Hypothalamus (tissue), 51 donors: ENCODE measurements at regions not wholly inside any gene's neighbourhood (a gene's known extent, or its start where the extent isn't known, plus 50 kb on each side); places are given as distances from the start of the nearest gene placed in this dataset.
"Not testable (repeated sequence)": the region's sequence is repeated elsewhere in the genome, so short reads cannot be mapped to it uniquely, and the experiment has no call there.

ENCODE experiments used
- DNase-seq, 51 donors: peaks; one replicate each; lab custom pipeline; 2025; lab: John Stamatoyannopoulos, UW

GRCh38 chr9:63912451-63912850 is 1372.6 kb downstream of the FOXD4L5 start:
- not testable (repeated sequence) for DNase-seq

GRCh38 chr9:63909076-63909475 is 1375.9 kb downstream of the FOXD4L5 start:
- DNase-seq = not testable (repeated sequence)

GRCh38 chr9:63899637-63900190 is 1385.3 kb downstream of the FOXD4L5 start:
- DNase-seq = not testable (repeated sequence)

DNA sequence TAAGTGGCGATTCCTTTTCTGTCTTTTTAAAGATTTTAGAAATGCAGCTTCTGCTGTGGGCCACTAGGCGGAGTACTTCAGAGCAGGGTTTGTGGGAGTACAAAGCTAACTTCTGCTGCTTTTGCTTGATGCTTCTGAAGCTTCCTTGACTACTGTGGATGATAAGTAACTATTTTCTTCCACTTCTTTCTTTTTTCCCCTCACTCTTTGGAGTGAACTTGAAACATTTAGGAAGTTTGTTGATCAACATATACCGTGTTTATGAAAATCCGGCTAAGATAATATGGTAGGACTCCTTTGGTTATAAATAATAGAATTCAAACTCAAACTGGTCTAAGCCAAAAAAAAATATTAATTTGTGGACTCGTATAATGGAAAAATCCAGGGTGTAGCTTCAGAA is 1403.6 kb downstream of the FOXD4L5 start:
- DNase-seq = not testable (repeated sequence)

GRCh38 chr9:63876380-63876779 is 1408.6 kb downstream of the FOXD4L5 start:
- not testable (repeated sequence) for DNase-seq

- no peak for DNase-seq
Observed at GRCh38 chr9:63859475-63860215, 1425.4 kb downstream of the FOXD4L5 start.

DNA sequence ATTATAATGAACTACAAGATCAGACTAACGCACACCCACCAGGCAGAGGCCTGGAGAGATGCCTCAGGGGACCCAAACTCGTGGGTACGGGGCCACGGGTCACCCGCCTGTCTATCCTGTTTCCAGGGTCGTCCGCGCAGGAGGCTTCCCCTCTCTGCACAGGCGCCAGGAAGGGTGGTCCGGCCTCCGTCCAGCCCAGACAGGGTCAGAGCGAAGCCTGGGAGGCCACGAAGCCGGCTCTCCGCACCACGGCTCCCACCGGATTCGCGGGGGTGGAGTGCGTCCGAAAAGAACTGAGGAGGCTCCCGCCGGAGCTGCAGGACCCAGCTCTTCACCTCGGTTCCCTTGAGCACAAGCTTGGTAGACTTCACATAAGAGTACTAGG is 1425.9 kb downstream of the FOXD4L5 start:
- DNase-seq = not testable (repeated sequence)

- not testable (repeated sequence) for DNase-seq
Observed at GRCh38 chr9:63853140-63853751, 1431.8 kb downstream of the FOXD4L5 start.

DNA sequence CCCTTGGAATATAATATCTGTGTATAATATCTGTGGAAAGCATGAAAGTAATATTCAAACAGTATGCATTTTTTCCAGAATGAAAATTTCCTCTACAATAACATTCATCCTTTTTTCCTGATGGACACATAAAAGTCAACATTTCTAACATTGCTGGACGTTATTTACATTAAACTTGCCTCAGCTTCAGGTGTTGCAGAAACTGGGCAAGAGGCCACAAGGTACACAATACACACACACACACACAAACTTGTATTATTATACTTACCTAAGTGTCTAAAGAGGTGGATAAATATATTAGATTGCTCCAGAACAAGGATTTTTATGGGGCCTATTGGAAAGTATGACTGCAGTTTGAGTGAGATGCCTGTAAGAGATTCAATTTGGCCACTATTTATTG is 1460.2 kb downstream of the FOXD4L5 start:
- not testable (repeated sequence) for DNase-seq

GRCh38 chr9:63823375-63824201 is 1461.4 kb downstream of the FOXD4L5 start:
- not testable (repeated sequence) for DNase-seq

- not testable (repeated sequence) for DNase-seq
Observed at GRCh38 chr9:63822615-63823374, 1462.2 kb downstream of the FOXD4L5 start.

- DNase-seq = not testable (repeated sequence)
Observed at GRCh38 chr9:63821293-63821692, 1463.7 kb downstream of the FOXD4L5 start.

DNA sequence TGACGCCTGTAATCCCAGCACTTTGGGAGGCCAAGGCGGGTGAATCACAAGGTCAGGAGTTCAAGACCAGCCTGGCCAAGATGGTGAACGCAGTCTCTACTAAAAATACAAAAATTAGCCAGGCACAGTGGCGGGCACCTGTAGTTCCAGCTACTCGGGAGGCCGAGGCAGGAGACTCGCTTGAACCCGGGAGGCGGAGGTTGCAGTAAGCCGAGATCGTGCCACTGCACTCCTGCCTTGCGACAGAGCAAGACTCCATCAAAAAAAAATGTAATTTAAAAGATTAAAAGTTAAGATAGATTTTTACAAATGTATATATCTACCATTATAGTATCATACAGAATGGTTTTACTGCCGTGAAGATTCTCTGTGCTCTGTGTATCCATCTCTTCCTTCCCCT is 1464.1 kb downstream of the FOXD4L5 start:
- DNase-seq = not testable (repeated sequence)

- not testable (repeated sequence) for DNase-seq
Observed at GRCh38 chr9:63820383-63820782, 1464.6 kb downstream of the FOXD4L5 start.

GRCh38 chr9:63817622-63818518 is 1467.1 kb downstream of the FOXD4L5 start:
- DNase-seq = no peak

DNA sequence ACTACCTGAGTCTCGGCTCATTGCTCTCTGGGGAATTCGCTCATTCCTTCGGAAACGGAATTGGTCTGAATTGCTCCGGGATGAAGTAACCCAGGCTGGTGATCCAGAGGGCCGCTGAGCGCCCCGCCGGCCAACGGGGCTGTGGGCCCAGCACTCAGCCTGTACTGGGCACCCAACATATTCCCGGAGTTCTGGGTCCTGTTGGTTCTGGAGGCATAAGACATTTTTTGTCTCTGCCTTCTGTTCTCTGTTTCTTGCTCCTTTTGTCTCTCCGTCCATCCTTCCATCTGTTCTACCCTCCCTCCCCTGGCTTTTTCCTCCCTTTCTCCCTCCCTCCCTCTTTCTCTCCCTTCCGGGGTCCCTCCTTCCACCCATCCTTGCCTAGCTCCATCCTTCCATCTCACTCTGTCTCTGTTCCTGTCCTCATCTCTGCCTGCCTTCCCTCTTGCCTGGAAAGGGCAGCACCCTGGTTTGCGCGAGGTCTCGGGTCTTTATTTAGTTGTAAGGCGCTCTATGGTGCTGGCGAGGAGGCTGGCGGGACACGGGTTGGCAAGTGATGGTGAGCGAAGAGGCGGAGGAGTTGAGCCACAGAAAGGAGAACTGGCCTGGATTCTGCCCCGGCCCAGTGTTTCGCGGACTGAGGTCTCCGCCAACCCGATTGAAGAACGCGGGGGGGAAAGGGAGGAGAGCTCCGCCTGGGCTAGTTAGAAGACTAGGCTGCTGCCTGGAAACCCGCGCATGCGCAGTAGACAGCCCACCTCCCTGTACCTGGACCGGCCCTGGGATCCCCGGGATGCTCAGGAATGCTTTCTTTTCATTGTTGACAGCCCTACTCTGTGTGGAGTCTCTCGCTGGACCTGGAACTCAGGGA is 1468.0 kb downstream of the FOXD4L5 start:
- no peak for DNase-seq

DNA sequence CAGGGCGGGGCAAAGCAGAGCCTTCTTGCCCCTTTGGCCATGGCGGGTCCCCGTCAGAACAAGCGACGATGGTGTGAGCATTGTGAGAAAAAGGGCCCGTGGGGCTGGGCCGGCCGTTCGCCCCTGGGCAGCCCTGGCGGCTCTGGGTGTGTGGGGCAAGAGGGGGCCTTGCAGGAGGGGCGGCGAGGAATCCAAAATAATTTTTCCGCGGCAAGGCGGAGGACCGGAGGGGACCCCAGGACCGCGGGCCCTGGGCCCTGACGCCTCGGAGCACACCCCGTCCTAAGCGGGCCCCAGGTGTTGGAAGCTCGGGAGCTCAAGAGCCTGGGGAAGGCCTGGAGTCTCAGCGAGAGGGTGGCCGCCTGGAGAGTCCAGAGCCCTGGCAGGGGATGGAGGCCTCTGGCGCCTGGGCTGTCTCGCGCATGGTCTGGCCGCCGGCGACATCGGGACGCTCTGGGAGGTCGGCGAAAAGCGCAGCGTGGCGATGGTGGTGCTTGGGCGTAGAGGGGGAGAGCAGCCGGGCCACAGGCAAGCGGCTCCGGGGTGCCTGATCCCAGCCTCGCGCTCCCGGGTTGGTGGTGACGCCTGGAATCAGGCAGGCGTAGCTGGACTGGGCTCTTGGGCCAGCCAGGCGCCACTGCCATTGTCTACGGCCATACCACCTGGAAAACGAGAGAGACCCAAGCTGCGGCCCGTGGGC is 1469.9 kb downstream of the FOXD4L5 start:
- DNase-seq = not testable (repeated sequence)
